ENCODE measurements at regions not wholly inside any gene's neighbourhood (a gene's known extent, or its start where the extent isn't known, plus 50 kb on each side); places are given as distances from the start of the nearest gene placed in this dataset.

DNA sequence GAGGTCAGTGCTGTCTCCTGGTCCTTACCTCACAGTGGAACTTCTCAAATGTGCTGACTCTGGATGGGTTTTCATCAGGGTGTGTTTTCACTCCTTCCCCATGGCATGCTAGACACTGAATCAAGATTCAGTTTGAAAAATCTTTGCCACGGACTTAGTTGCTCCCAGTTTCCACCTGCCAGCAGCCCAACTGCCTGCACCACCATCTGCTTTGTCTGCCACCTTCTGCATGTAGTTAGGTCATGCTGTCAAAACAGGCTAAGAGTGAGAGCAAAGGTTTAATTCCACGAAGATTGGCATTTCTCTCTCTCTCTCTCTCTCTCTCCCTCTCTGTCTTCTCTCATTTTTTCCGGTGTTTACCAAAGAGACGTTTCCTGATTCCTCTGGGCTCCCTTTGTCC is 258.0 kb upstream of the EDNRA start:
- no peak overlapping the region for H3K27ac ChIP-seq (ENCODE audit: extremely low read depth, low read depth, low read length)
- no peak for TF ChIP-seq ZNF175 (tag by site-specific recombination; IDR thresholded peaks at IDR 0.05)
- no peak for TF ChIP-seq SCRT2 (tag by site-specific recombination; IDR thresholded peaks at IDR 0.05)
- TF ChIP-seq KLF1 (tag by site-specific recombination; IDR thresholded peaks at IDR 0.05): no peak
- no peak for TF ChIP-seq ZNF274 (IDR thresholded peaks at IDR 0.05; ENCODE audit: low read length)
- no peak for TF ChIP-seq ZNF274 (tag by site-specific recombination; IDR thresholded peaks at IDR 0.05; ENCODE audit: borderline replicate concordance)
- TF ChIP-seq ZNF544 (tag by site-specific recombination; IDR thresholded peaks at IDR 0.05): no peak
- TF ChIP-seq ZNF248 (tag by site-specific recombination; IDR thresholded peaks at IDR 0.05): no peak
- TF ChIP-seq ZNF169 (tag by site-specific recombination; IDR thresholded peaks at IDR 0.05): no peak
- no peaks in the 10 kb centered on the region for H3K36me3 ChIP-seq (ENCODE audit: control insufficient read depth in 2 of 2, insufficient read depth in 1 of 2, low read length in 2 of 2)
- ChIA-PET CTCF (no interaction called here), POLR2A (no interaction called here)
- H3K9me3 ChIP-seq (ENCODE audit: control insufficient read depth, insufficient read depth, low read depth, low read length): no peaks in the 10 kb centered on the region
- H3K4me3 ChIP-seq (ENCODE audit: low read depth, low read length): no peak overlapping the region
- H3K4me1 ChIP-seq (ENCODE audit: control insufficient read depth, insufficient read depth, low read length): no peaks in the 10 kb centered on the region

DNA sequence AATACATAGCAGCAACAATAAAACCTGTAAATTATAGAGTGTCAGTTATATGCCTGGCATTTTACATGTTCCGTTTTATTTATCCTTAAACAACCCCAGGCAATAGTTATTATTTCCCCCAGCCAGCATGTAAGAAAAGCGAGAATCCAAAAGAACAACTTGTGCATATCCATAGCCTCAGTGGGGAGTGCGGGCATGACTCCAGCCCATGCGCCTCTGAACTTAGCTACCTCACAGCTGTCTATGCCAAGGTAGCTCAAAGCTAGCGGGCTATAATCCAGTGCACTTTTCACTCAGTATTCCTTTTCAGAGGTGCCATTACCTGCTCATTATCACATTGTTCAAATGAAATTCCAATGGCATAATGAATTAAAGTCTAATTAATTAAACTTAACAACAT is 257.3 kb upstream of the EDNRA start:
- no peak overlapping the region for H3K27ac ChIP-seq (ENCODE audit: extremely low read depth, low read depth, low read length)
- H3K4me3 ChIP-seq (ENCODE audit: low read depth, low read length): no peak overlapping the region
- H3K9me3 ChIP-seq (ENCODE audit: control insufficient read depth, insufficient read depth, low read depth, low read length): no peaks in the 10 kb centered on the region
- H3K36me3 ChIP-seq (ENCODE audit: control insufficient read depth in 2 of 2, insufficient read depth in 1 of 2, low read length in 2 of 2): no peaks in the 10 kb centered on the region
- no peaks in the 10 kb centered on the region for H3K4me1 ChIP-seq (ENCODE audit: control insufficient read depth, insufficient read depth, low read length)
- CTCF ChIA-PET: no interaction called here
- no peak for TF ChIP-seq ZXDB (tag by site-specific recombination; IDR thresholded peaks at IDR 0.05)
- TF ChIP-seq, protein P1, sequence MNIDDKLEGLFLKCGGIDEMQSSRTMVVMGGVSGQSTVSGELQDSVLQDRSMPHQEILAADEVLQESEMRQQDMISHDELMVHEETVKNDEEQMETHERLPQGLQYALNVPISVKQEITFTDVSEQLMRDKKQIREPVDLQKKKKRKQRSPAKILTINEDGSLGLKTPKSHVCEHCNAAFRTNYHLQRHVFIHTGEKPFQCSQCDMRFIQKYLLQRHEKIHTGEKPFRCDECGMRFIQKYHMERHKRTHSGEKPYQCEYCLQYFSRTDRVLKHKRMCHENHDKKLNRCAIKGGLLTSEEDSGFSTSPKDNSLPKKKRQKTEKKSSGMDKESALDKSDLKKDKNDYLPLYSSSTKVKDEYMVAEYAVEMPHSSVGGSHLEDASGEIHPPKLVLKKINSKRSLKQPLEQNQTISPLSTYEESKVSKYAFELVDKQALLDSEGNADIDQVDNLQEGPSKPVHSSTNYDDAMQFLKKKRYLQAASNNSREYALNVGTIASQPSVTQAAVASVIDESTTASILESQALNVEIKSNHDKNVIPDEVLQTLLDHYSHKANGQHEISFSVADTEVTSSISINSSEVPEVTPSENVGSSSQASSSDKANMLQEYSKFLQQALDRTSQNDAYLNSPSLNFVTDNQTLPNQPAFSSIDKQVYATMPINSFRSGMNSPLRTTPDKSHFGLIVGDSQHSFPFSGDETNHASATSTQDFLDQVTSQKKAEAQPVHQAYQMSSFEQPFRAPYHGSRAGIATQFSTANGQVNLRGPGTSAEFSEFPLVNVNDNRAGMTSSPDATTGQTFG (tag by site-specific recombination; IDR thresholded peaks at IDR 0.05; ENCODE audit: borderline replicate concordance): no peak
- TF ChIP-seq ZNF596 (tag by site-specific recombination; IDR thresholded peaks at IDR 0.05): no peak
- TF ChIP-seq BCL11B (tag by site-specific recombination; IDR thresholded peaks at IDR 0.05; ENCODE audit: low read depth): no peak
- no peak for TF ChIP-seq ZNF221 (tag by site-specific recombination; IDR thresholded peaks at IDR 0.05; ENCODE audit: borderline replicate concordance)
- TF ChIP-seq ZNF24 (tag by site-specific recombination; IDR thresholded peaks at IDR 0.05): no peak
- no peak for TF ChIP-seq ZNF292 (tag by site-specific recombination; IDR thresholded peaks at IDR 0.05; ENCODE audit: borderline replicate concordance, low read depth)
- TF ChIP-seq ZNF571 (tag by site-specific recombination; IDR thresholded peaks at IDR 0.05): no peak
- POLR2A ChIA-PET: no interaction called here

DNA sequence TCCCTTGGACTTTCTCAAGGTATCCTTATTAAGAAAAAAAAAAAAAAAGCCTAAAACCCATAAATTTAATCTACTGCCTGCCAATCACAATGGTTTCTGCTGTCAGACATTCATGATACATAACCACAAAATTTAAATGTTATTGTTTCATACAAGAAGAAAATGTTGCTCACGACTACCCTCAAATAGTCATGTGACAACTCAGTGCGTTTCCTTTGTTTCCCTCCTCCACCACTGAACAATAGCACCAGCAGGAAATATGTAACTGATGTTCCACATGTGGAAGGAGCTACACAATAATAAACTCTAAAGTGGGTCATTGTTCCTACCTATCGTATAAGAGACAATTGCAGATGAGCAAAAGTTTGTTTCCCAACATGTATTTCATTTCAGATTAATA is 244.1 kb upstream of the EDNRA start:
- CTCF ChIA-PET: interaction anchor here (0.6 kb wide), 1 partner anchor 30 kb away, joined by 4 read pairs; no protein-coding TSS in a partner anchor

More for the DNA sequence above, 244.1 kb upstream of the EDNRA start:
- TF ChIP-seq ZNF121 (tag by site-specific recombination; IDR thresholded peaks at IDR 0.05) (no peak), ZNF596 (tag by site-specific recombination; IDR thresholded peaks at IDR 0.05) (no peak), ZNF768 (tag by site-specific recombination; IDR thresholded peaks at IDR 0.05) (no peak), KLF7 (tag by site-specific recombination; IDR thresholded peaks at IDR 0.05; ENCODE audit: borderline replicate concordance) (no peak), ZNF155 (tag by site-specific recombination; IDR thresholded peaks at IDR 0.05) (no peak), ZNF133 (tag by site-specific recombination; IDR thresholded peaks at IDR 0.05) (no peak), BCL11A (tag by site-specific recombination; IDR thresholded peaks at IDR 0.05; ENCODE audit: low read depth) (no peak), FEZF1 (tag by site-specific recombination; IDR thresholded peaks at IDR 0.05) (no peak), ZNF184 (tag by site-specific recombination; IDR thresholded peaks at IDR 0.05) (no peak)
- TF ChIP-seq, protein P2, sequence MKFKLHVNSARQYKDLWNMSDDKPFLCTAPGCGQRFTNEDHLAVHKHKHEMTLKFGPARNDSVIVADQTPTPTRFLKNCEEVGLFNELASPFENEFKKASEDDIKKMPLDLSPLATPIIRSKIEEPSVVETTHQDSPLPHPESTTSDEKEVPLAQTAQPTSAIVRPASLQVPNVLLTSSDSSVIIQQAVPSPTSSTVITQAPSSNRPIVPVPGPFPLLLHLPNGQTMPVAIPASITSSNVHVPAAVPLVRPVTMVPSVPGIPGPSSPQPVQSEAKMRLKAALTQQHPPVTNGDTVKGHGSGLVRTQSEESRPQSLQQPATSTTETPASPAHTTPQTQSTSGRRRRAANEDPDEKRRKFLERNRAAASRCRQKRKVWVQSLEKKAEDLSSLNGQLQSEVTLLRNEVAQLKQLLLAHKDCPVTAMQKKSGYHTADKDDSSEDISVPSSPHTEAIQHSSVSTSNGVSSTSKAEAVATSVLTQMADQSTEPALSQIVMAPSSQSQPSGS (tag by site-specific recombination; IDR thresholded peaks at IDR 0.05; ENCODE audit: low read depth): no peak
- no peak overlapping the region for H3K27ac ChIP-seq (ENCODE audit: extremely low read depth, low read depth, low read length)
- no peaks in the 10 kb centered on the region for H3K9me3 ChIP-seq (ENCODE audit: control insufficient read depth, insufficient read depth, low read depth, low read length)
- H3K36me3 ChIP-seq (ENCODE audit: control insufficient read depth in 2 of 2, insufficient read depth in 1 of 2, low read length in 2 of 2): no peaks in the 10 kb centered on the region
- POLR2A ChIA-PET: no interaction called here
- H3K4me3 ChIP-seq (ENCODE audit: low read depth, low read length): no peak overlapping the region
- H3K4me1 ChIP-seq (ENCODE audit: control insufficient read depth, insufficient read depth, low read length): no peaks in the 10 kb centered on the region

Data from HEK293 (cell line).